ENCODE measurements at regions not wholly inside any gene's neighbourhood (a gene's known extent, or its start where the extent isn't known, plus 50 kb on each side); places are given as distances from the start of the nearest gene placed in this dataset.

DNA sequence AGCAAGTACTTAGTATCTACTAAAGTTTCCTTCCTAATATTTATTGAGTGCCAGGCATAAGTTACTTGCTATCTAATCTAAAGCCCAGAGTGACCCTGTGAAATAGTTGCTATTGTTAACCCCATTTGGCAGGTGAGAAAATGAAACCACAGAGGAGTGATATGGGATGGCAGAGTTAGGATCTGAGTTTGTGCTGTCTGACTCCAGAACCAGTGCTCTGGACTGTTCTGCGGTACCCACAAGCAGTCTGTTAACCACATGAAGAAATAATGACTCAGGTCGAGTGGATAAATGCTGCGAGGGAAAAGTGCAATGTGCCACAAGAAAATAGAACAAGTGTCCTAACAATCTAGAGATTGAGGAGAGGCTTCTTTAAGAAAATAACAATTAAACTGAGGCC is 60.7 kb upstream of the GZMB start:
- TF ChIP-seq, protein P1, sequence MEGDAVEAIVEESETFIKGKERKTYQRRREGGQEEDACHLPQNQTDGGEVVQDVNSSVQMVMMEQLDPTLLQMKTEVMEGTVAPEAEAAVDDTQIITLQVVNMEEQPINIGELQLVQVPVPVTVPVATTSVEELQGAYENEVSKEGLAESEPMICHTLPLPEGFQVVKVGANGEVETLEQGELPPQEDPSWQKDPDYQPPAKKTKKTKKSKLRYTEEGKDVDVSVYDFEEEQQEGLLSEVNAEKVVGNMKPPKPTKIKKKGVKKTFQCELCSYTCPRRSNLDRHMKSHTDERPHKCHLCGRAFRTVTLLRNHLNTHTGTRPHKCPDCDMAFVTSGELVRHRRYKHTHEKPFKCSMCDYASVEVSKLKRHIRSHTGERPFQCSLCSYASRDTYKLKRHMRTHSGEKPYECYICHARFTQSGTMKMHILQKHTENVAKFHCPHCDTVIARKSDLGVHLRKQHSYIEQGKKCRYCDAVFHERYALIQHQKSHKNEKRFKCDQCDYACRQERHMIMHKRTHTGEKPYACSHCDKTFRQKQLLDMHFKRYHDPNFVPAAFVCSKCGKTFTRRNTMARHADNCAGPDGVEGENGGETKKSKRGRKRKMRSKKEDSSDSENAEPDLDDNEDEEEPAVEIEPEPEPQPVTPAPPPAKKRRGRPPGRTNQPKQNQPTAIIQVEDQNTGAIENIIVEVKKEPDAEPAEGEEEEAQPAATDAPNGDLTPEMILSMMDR (IDR thresholded peaks at IDR 0.05) = no peak
- TF ChIP-seq POLR2A (IDR thresholded peaks at IDR 0.05) = no peak
- no peak for TF ChIP-seq POLR2AphosphoS5 (IDR thresholded peaks at IDR 0.05)

Data from gastroesophageal sphincter (tissue), 3 donors.